ENCODE measurements at regions not wholly inside any gene's neighbourhood (a gene's known extent, or its start where the extent isn't known, plus 50 kb on each side); places are given as distances from the start of the nearest gene placed in this dataset.

GRCh38 chr18:40447820-40448219, 1507.2 kb upstream of the PIK3C3 start:
- no peak for DNase-seq (ENCODE audit: low read depth)

GRCh38 chr18:40440088-40440487, 1514.9 kb upstream of the PIK3C3 start:
- DNase-seq (ENCODE audit: low read depth) = no peak

- DNase-seq (ENCODE audit: low read depth) = no peak
Measured at GRCh38 chr18:40437517-40437916, 1517.5 kb upstream of the PIK3C3 start.

- DNase-seq (ENCODE audit: low read depth) = no peak
Measured at GRCh38 chr18:40431071-40431985, 1523.7 kb upstream of the PIK3C3 start.

GRCh38 chr18:40423291-40423690, 1531.7 kb upstream of the PIK3C3 start:
- DNase-seq (ENCODE audit: low read depth) = no peak

- no peak for DNase-seq (ENCODE audit: low read depth)
Measured at GRCh38 chr18:40420675-40421074, 1534.4 kb upstream of the PIK3C3 start.

- no peak for DNase-seq (ENCODE audit: low read depth)
Measured at GRCh38 chr18:40417501-40417900, 1537.5 kb upstream of the PIK3C3 start.

- DNase-seq (ENCODE audit: low read depth) = no peak
Measured at GRCh38 chr18:40415821-40416220, 1539.2 kb upstream of the PIK3C3 start.

- DNase-seq (ENCODE audit: low read depth) = no peak
Measured at GRCh38 chr18:40415176-40415791, 1539.8 kb upstream of the PIK3C3 start.

GRCh38 chr18:40414155-40414754, 1540.8 kb upstream of the PIK3C3 start:
- no peak for DNase-seq (ENCODE audit: low read depth)

- peak; percentile 2 for DNase-seq (ENCODE audit: low read depth)
Measured at GRCh38 chr18:40413160-40413559, 1541.9 kb upstream of the PIK3C3 start.

GRCh38 chr18:40412410-40412809, 1542.6 kb upstream of the PIK3C3 start:
- DNase-seq (ENCODE audit: low read depth) = no peak

GRCh38 chr18:40407909-40408308, 1547.1 kb upstream of the PIK3C3 start:
- DNase-seq (ENCODE audit: low read depth) = no peak

GRCh38 chr18:40404284-40404683, 1550.8 kb upstream of the PIK3C3 start:
- DNase-seq (ENCODE audit: low read depth) = no peak

- no peak for DNase-seq (ENCODE audit: low read depth)
Measured at GRCh38 chr18:40402052-40402451, 1553.0 kb upstream of the PIK3C3 start.

- DNase-seq (ENCODE audit: low read depth) = no peak
Measured at GRCh38 chr18:40388121-40388520, 1566.9 kb upstream of the PIK3C3 start.

- no peak for DNase-seq (ENCODE audit: low read depth)
Measured at GRCh38 chr18:40387130-40387787, 1567.8 kb upstream of the PIK3C3 start.

- DNase-seq (ENCODE audit: low read depth) = no peak
Measured at GRCh38 chr18:40382197-40382596, 1572.8 kb upstream of the PIK3C3 start.

- DNase-seq (ENCODE audit: low read depth) = peak; percentile 23
Measured at GRCh38 chr18:40380686-40381439, 1574.2 kb upstream of the PIK3C3 start.

- peak; percentile 1 for DNase-seq (ENCODE audit: low read depth)
Measured at GRCh38 chr18:40375837-40376236, 1579.2 kb upstream of the PIK3C3 start.

- DNase-seq (ENCODE audit: low read depth) = peak; percentile 56
Measured at GRCh38 chr18:40371673-40372072, 1583.4 kb upstream of the PIK3C3 start.

- no peak for DNase-seq (ENCODE audit: low read depth)
Measured at GRCh38 chr18:40367576-40367975, 1587.5 kb upstream of the PIK3C3 start.

Measured in EH (cell line).